Activated CD4-positive, alpha-beta T cell treated with anti-CD3 and anti-CD28 coated beads, Interleukin-2, amount 10 ng/mL, durations not matched to agents 7 days and 5 days (primary cell): ENCODE measurements at regions not wholly inside any gene's neighbourhood (a gene's known extent, or its start where the extent isn't known, plus 50 kb on each side); places are given as distances from the start of the nearest gene placed in this dataset.

Source experiments
- CTCF ChIA-PET: fragments of 350-600 bp; sonication (Branson Sonifier 250); formaldehyde crosslinking; loops from one replicate; lab custom pipeline; 2021; ENCODE audit warnings: antibody characterized with exemption; lab: Charles Lee
- POLR2A ChIA-PET: fragments of 350-600 bp; sonication (Branson Sonifier 250); formaldehyde crosslinking; loops from one replicate; lab custom pipeline; 2021; ENCODE audit warnings: antibody characterized with exemption; lab: Charles Lee
- DNase-seq: peaks from one replicate; pipeline ENCODE4 v3.0.0-alpha.2; 2020
- H3K27ac Mint-ChIP-seq: one replicate; pipeline ENCODE4 v1.8.0; 2021; ENCODE audit warnings: mild to moderate bottlenecking, moderate library complexity, mixed read lengths
- H3K27me3 Mint-ChIP-seq: one replicate; pipeline ENCODE4 v1.8.0; 2021; ENCODE audit warnings: mixed read lengths
- H3K36me3 Mint-ChIP-seq: one replicate; pipeline ENCODE4 v1.8.0; 2021; ENCODE audit warnings: low read depth, mixed read lengths
- H3K4me1 Mint-ChIP-seq: one replicate; pipeline ENCODE4 v1.8.0; 2021; ENCODE audit warnings: mixed read lengths
- H3K4me3 Mint-ChIP-seq: one replicate; pipeline ENCODE4 v1.8.0; 2021; ENCODE audit warnings: mild to moderate bottlenecking, moderate library complexity, mixed read lengths
- H3K9me3 Mint-ChIP-seq: one replicate; pipeline ENCODE4 v1.8.0; 2021; ENCODE audit warnings: mixed read lengths

DNA sequence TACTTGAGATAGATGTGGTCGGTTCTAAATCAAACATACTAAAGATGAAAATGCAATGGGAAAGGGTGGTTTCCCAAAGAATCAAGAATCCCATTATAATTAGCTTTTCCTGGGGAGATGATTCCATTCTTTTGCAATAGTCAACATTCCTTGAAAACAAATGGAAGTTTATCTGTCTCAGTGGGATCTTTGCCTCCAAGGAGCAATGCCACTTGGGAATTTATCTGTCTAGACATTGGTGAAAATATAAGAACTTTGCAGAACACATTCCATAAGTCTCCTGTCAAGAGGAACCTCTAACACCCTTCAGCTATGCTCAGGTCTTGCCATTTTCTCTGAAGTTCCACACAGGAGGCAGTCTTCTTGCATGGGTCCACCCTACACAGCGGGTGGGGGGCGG lies 152.5 kb downstream of the KCTD12 start:
- Mint-ChIP-seq H3K27ac (no peak overlapping the region), H3K9me3 (no peaks in the 10 kb centered on the region), H3K36me3 (no peaks in the 10 kb centered on the region), H3K4me3 (no peak overlapping the region), H3K4me1 (no peaks in the 10 kb centered on the region), H3K27me3 (no peaks in the 10 kb centered on the region)
- ChIA-PET CTCF (interaction anchor here (0.5 to 0.6 kb wide), 2 partner anchors 146 to 2000 kb away, joined by 3 to 5 read pairs; no protein-coding TSS in a partner anchor), POLR2A (no interaction called here)
- no peak for DNase-seq

DNA sequence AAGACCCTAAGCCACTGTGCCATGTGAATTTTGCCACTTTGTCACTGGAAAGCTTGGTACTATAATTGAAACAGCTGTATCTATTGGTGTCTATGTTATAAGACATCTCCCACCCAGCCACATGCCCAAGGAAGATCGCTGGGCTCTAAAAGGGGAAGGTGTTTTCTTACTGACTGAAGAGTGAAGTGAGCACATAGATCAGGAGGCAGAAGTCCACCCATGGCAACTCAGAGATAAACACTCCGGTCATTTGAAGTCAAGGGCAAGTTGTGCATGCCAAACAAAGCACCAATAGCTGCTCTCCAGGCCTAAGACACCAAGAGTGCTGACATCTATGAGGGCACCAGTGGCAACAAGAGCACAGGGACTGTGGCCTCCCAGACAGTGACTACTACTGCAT lies 153.8 kb downstream of the KCTD12 start:
- CTCF ChIA-PET = no interaction called here
- Mint-ChIP-seq H3K4me1 (no peaks in the 10 kb centered on the region), H3K36me3 (no peaks in the 10 kb centered on the region), H3K27ac (no peak overlapping the region), H3K4me3 (no peak overlapping the region), H3K9me3 (peaks cover under 1% of the 10 kb centered on the region), H3K27me3 (no peaks in the 10 kb centered on the region)
- no peak for DNase-seq
- POLR2A ChIA-PET = no interaction called here

DNA sequence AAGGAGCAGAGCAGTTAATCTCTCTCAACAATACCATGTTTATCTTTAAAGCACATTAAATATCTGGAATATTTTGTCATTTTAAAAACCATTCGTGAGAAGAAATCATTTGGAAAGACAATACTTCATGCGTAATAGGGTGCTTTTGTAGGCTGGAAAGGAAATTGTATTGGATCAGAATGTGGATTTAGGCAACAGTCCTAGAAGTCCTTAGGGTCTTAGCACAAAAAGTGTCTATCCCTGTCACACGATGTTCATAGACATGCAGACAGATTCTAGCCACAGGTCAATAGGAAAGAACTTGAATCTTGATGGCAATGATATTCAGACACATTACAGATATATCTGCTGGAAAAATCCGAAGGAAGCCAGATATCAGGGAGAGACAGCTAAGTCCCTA lies 156.0 kb downstream of the KCTD12 start:
- POLR2A ChIA-PET = no interaction called here
- Mint-ChIP-seq H3K27me3 (no peaks in the 10 kb centered on the region), H3K36me3 (no peaks in the 10 kb centered on the region), H3K9me3 (peaks cover 5% of the 10 kb centered on the region), H3K4me1 (no peaks in the 10 kb centered on the region), H3K4me3 (no peak overlapping the region), H3K27ac (no peak overlapping the region)
- CTCF ChIA-PET = interaction anchor here (0.9 kb wide), 1 partner anchor 167 kb away, joined by 3 read pairs; no protein-coding TSS in a partner anchor
- no peak for DNase-seq

DNA sequence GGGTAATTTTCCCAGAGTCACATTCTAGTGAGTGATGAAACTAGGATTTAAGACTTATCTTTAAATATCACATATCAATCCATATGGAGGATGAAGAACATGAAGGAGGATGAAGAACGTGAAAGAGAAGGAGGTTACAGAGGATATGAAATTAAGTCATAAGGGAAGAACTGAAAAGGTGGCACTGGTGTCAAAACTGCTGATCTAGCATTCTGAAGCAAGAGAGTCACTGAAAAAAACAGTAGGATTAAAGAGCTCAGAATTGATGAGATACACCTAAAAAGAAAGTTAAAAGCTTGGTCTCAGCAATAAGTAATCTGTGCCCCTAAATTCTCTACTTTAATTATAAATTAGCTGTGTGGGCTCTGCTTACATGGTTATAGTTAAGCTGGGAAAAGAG lies 156.5 kb downstream of the KCTD12 start:
- ChIA-PET POLR2A (no interaction called here), CTCF (interaction anchor here (0.9 kb wide), 1 partner anchor 167 kb away, joined by 3 read pairs; no protein-coding TSS in a partner anchor)
- H3K27me3 Mint-ChIP-seq = no peaks in the 10 kb centered on the region

DNA sequence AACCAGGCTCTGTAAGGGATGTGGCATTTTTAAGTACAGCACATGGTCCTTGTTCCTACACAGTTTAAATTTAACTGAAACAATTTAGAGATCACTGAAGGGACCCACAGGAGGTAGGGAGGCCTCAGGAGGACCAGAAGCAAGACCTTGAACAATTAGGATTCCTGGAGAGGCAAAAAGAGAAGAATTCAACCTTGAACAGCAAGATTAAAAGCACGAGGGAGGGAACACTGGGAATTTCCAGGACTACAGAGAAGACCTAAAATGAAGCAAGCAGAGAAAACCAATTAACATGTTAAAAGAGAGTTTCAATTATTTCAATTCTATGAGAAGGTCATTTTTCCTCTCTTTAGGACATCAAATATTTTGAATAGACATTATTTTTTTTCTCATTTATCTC lies 160.3 kb downstream of the KCTD12 start:
- H3K9me3 Mint-ChIP-seq = peaks cover 5% of the 10 kb centered on the region
- POLR2A ChIA-PET = no interaction called here
- no peaks in the 10 kb centered on the region for H3K4me1 Mint-ChIP-seq
- DNase-seq = no peak
- no peaks in the 10 kb centered on the region for H3K36me3 Mint-ChIP-seq
- H3K4me3 Mint-ChIP-seq = no peak overlapping the region
- H3K27me3 Mint-ChIP-seq = no peaks in the 10 kb centered on the region
- CTCF ChIA-PET = no interaction called here
- H3K27ac Mint-ChIP-seq = no peak overlapping the region

More for the DNA sequence above, 156.5 kb downstream of the KCTD12 start:
- Mint-ChIP-seq H3K36me3 (no peaks in the 10 kb centered on the region), H3K4me1 (no peaks in the 10 kb centered on the region), H3K4me3 (no peak overlapping the region), H3K27ac (no peak overlapping the region), H3K9me3 (peaks cover 5% of the 10 kb centered on the region)
- DNase-seq = no peak

DNA sequence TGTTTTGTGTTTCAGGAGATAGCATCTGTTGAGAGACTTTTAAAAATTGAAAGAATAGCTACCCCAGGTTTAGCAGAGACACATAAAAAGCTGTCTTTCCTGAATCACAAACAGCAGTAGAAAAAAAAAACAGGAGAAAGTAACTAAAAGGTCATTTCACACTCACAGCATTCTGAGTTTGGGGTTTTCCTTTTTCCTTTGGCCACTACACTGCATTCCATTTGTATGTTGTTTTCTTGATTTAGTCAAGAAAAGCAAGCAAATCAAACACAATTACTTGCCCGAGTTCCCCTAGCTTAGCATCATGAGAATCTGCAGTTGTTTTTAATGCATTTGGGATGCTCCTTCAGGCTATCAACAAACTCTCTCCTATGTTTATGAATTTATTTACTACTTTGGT lies 161.0 kb downstream of the KCTD12 start:
- H3K27me3 Mint-ChIP-seq = no peaks in the 10 kb centered on the region
- CTCF ChIA-PET = interaction anchor here (0.7 to 1.5 kb wide), 2 partner anchors 61 to 224 kb away, joined by 3 read pairs; no protein-coding TSS in a partner anchor
- POLR2A ChIA-PET = no interaction called here

DNA sequence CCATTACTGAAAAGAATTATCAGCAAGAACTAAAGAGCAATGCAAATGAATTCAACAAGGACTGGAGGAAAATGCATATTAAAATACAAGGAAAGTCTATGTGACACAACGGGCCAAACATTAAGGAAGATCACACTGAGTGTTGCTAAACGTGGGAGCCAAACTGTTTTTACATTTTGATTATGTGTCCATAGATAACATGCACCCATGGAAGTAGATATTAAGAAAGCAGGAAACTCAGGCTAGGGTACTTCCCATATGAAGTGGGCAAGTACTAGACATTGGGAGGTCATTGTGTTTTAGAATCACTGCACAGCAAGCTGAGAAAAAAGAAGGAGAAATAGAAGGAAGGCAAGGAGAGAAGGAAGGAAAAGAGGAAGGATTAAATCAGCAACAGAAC lies 161.8 kb downstream of the KCTD12 start:
- POLR2A ChIA-PET = no interaction called here
- Mint-ChIP-seq H3K4me3 (no peak overlapping the region), H3K27me3 (no peaks in the 10 kb centered on the region), H3K27ac (no peak overlapping the region), H3K4me1 (no peaks in the 10 kb centered on the region), H3K36me3 (no peaks in the 10 kb centered on the region), H3K9me3 (peaks cover 5% of the 10 kb centered on the region)
- CTCF ChIA-PET = interaction anchor here (1.5 kb wide), 1 partner anchor 60 kb away, joined by 3 read pairs; no protein-coding TSS in a partner anchor
- no peak for DNase-seq

More for the DNA sequence above, 161.0 kb downstream of the KCTD12 start:
- Mint-ChIP-seq H3K27ac (no peak overlapping the region), H3K4me1 (no peaks in the 10 kb centered on the region), H3K4me3 (no peak overlapping the region), H3K36me3 (no peaks in the 10 kb centered on the region), H3K9me3 (peaks cover 5% of the 10 kb centered on the region)
- DNase-seq = no peak

DNA sequence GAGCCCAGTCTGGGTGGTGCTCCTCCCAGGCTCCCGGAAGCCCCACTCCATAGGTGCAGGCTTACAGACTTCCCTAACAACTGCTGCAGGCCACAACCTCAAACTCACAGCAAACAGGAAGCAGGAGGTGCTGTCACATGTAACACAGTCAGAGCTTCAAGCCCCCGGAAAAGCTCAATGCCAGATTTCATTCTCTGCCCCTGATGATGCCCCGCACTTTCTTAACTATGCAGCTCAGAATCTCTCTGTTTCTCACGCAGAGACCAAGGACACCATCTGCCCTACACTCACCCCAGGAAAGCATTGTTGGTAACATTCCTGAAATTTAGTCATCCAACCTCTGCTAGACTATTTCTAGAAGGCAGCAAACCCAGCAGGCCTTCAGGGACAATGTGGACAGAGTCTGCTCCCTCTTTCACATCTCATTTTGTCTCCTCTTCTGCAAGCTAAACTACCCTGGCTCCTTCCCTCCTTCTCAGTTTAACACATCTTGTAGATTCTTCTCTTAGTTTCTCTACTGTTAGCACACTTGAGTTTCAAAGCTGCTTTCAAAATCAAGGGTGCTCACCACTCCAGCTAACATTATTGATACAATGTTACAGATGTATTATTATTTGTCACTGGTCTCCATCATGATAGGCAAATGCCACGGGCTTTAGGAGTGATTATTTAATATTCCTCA lies 162.5 kb downstream of the KCTD12 start:
- Mint-ChIP-seq H3K27ac (no peak overlapping the region), H3K4me1 (no peaks in the 10 kb centered on the region), H3K9me3 (peaks cover 5% of the 10 kb centered on the region), H3K27me3 (no peaks in the 10 kb centered on the region), H3K36me3 (no peaks in the 10 kb centered on the region), H3K4me3 (no peak overlapping the region)
- CTCF ChIA-PET = interaction anchor here (1.5 kb wide), 1 partner anchor 60 kb away, joined by 3 read pairs; no protein-coding TSS in a partner anchor
- POLR2A ChIA-PET = no interaction called here
- peak; percentile 17 for DNase-seq

DNA sequence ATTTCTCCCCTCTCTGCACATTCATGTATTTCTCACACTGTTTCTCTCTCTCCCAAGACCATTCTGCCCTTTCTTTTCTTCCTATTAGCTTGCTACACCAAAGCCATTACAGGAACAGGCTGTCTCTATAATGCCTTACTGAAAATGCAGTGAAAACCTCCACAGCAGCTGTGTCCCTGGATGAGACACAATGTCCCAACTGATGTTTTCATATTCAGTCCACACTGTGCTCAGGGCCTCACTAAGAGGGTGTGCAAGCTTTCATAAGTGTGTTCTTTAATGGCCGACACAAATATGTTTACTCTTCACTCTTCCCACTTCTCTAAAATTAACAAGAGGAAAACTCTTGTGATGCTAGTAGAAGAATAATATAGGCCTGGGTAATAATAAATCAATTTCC lies 163.4 kb downstream of the KCTD12 start:
- H3K36me3 Mint-ChIP-seq = no peaks in the 10 kb centered on the region
- POLR2A ChIA-PET = no interaction called here
- no peaks in the 10 kb centered on the region for H3K27me3 Mint-ChIP-seq
- CTCF ChIA-PET = no interaction called here
- H3K27ac Mint-ChIP-seq = no peak overlapping the region
- no peak overlapping the region for H3K4me3 Mint-ChIP-seq
- no peak for DNase-seq
- no peaks in the 10 kb centered on the region for H3K4me1 Mint-ChIP-seq
- H3K9me3 Mint-ChIP-seq = peaks cover 5% of the 10 kb centered on the region

DNA sequence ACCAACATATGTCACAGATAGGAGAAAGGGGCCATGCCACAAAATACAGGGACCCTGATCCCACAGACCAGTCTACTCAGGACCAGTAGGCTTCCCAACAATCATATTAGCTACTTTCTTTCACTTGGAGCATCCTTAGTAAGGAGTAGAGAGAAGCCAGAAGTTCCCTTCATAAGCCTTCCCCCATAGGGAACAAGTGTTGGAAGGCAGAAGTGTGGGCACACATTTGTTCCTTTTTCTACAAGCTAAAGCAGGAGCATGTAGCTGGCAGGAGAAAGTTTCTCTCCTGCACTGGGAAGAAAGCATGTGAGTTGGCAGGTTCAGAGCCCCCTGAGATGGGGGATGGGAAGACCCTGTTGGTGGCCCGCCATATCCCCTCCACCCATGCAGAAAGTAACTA lies 165.4 kb downstream of the KCTD12 start:
- DNase-seq = no peak
- Mint-ChIP-seq H3K27ac (no peak overlapping the region), H3K4me1 (no peaks in the 10 kb centered on the region), H3K36me3 (no peaks in the 10 kb centered on the region), H3K4me3 (no peak overlapping the region), H3K27me3 (no peaks in the 10 kb centered on the region), H3K9me3 (no peaks in the 10 kb centered on the region)
- ChIA-PET POLR2A (no interaction called here), CTCF (no interaction called here)

DNA sequence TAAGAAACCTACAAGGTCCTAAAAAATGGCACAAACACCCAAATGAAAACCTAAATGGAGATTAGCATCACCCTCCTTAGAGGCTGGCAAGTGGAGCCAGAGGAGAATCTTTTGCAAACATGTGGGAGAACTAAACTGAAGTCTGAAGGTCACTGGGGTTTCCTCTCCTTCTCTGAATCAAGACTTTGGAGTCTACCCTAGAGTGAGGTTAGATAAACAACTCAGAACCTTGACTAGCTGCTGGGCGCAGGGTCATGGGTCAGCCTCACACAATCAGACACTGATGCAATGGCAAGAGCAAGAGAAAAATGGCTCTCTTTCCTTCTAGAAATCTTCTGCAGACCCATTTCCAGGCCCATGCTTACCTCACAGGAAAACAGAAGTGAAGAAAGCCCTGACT lies 165.8 kb downstream of the KCTD12 start:
- H3K9me3 Mint-ChIP-seq = no peaks in the 10 kb centered on the region
- POLR2A ChIA-PET = no interaction called here
- no peaks in the 10 kb centered on the region for H3K4me1 Mint-ChIP-seq
- H3K4me3 Mint-ChIP-seq = no peak overlapping the region
- H3K27ac Mint-ChIP-seq = no peak overlapping the region
- no peak for DNase-seq
- CTCF ChIA-PET = no interaction called here
- no peaks in the 10 kb centered on the region for H3K27me3 Mint-ChIP-seq
- H3K36me3 Mint-ChIP-seq = no peaks in the 10 kb centered on the region

DNA sequence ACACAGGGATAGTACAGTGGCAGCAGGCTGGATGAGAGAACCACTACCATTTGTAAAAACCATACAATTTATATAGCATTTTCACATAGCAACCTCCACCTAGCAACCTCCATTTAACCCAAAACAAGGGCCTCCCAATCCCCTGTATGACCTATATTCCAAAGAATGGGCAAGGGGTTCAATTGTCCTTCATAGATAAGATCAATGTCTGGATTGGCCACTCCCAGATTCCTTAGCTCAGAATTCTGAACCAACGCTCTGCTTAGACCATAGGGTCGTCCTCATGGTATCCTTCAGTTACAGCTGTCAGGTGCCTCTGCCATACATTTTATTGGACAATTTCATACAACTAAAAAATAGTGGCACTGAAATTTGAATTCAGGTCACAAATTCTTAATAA lies 166.2 kb downstream of the KCTD12 start:
- CTCF ChIA-PET = no interaction called here
- Mint-ChIP-seq H3K27me3 (no peaks in the 10 kb centered on the region), H3K9me3 (no peaks in the 10 kb centered on the region)

DNA sequence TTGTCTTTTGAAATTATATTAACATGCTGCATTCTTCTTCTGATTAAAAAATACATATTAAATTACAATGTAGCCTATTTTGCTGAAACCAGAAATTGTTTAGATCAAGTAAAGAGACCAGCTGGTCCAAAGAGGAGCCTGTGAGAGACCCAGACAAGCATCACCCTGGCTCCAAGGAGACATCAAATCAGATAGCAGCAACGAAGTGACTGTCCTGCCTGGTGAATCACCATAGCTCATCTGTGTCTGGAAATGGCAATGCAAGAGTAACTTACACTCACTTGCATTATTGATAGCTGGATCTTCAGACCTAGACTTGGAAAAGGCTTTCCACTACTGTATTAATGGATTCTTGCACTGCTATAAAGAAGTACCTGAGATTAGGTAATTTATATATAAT lies 169.1 kb downstream of the KCTD12 start:
- H3K4me3 Mint-ChIP-seq = no peak overlapping the region
- H3K9me3 Mint-ChIP-seq = no peaks in the 10 kb centered on the region
- no peaks in the 10 kb centered on the region for H3K4me1 Mint-ChIP-seq
- no peaks in the 10 kb centered on the region for H3K36me3 Mint-ChIP-seq
- H3K27me3 Mint-ChIP-seq = no peaks in the 10 kb centered on the region
- ChIA-PET CTCF (no interaction called here), POLR2A (no interaction called here)
- H3K27ac Mint-ChIP-seq = no peak overlapping the region
- no peak for DNase-seq

More for the DNA sequence above, 166.2 kb downstream of the KCTD12 start:
- Mint-ChIP-seq H3K27ac (no peak overlapping the region), H3K4me3 (no peak overlapping the region), H3K4me1 (no peaks in the 10 kb centered on the region), H3K36me3 (no peaks in the 10 kb centered on the region)
- DNase-seq = no peak
- POLR2A ChIA-PET = no interaction called here

DNA sequence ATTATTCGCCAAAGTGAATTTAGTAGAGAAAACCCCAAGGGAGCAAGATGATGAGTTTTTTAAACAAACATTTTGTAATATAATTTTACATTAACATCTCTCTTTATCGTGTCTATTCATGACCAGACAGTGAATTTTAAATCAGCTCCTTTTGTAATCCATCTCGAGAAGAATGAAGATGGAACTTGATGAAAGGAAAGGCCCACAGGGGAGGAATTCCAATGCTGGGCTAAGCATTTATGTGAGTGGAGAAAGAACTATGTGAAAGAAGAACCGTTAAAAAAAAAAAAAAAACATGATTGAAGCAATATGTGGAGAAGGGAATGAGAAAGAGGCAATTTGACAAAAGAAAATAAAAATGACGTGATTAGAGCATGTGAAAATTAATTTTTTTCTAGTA lies 170.6 kb downstream of the KCTD12 start:
- CTCF ChIA-PET = no interaction called here
- POLR2A ChIA-PET = no interaction called here
- Mint-ChIP-seq H3K27ac (no peak overlapping the region), H3K4me1 (no peaks in the 10 kb centered on the region), H3K4me3 (no peak overlapping the region), H3K9me3 (no peaks in the 10 kb centered on the region), H3K36me3 (no peaks in the 10 kb centered on the region), H3K27me3 (no peaks in the 10 kb centered on the region)
- DNase-seq = no peak
